Adrenal gland (tissue), 5 donors: ENCODE measurements at regions not wholly inside any gene's neighbourhood (a gene's known extent, or its start where the extent isn't known, plus 50 kb on each side); places are given as distances from the start of the nearest gene placed in this dataset.

Source experiments
- POLR2A ChIP-seq, 2 donors: fragments of 450-650 bp; IDR thresholded peaks; one replicate each; pipeline ENCODE4 v1.6.1; 2017; ENCODE audit warnings: antibody characterized with exemption in 2 of 2, mild to moderate bottlenecking in 2 of 2, moderate library complexity in 1 of 2
- TF ChIP-seq, protein P1 (sequence below), 6 experiments: fragments of 450-650 bp in 4 of 6; fragments of 200-600 bp in 2 of 6; sonication (generic) in 1 of 6; IDR thresholded peaks; 1 replicate in 5 of 6; 2 replicates in 1 of 6; pipeline versions ENCODE4 v1.5.1 to v1.8.0; 2016 to 2021; ENCODE audit warnings: antibody characterized with exemption in 6 of 6, mild to moderate bottlenecking in 2 of 6, moderate library complexity in 1 of 6
- donor health status: DM: no; HTN: no; CAD: no.

DNA sequence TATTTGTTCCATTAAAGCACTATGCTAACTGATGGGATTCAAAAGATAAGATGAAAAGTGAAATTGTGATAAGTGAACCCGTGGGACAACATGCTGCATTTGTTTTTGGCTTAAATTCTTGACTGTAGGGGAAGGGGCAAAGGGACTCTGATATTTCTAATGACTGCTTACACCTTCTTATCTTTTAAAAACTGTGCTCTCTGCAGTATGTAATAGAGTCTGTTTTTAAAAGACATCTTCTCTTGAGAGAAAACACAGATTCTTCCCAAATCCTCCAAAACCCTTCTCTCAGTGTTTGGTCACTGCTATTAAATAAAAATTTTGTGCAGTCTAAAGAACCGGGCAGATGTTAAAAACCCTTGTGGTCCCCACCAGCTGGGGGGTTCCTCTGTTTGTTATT lies 327.8 kb upstream of the FANCL start:
- TF ChIP-seq POLR2A (IDR thresholded peaks at IDR 0.05) = no peak
- TF ChIP-seq, protein P1, sequence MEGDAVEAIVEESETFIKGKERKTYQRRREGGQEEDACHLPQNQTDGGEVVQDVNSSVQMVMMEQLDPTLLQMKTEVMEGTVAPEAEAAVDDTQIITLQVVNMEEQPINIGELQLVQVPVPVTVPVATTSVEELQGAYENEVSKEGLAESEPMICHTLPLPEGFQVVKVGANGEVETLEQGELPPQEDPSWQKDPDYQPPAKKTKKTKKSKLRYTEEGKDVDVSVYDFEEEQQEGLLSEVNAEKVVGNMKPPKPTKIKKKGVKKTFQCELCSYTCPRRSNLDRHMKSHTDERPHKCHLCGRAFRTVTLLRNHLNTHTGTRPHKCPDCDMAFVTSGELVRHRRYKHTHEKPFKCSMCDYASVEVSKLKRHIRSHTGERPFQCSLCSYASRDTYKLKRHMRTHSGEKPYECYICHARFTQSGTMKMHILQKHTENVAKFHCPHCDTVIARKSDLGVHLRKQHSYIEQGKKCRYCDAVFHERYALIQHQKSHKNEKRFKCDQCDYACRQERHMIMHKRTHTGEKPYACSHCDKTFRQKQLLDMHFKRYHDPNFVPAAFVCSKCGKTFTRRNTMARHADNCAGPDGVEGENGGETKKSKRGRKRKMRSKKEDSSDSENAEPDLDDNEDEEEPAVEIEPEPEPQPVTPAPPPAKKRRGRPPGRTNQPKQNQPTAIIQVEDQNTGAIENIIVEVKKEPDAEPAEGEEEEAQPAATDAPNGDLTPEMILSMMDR (IDR thresholded peaks at IDR 0.05) = no peak
